ENCODE measurements at regions not wholly inside any gene's neighbourhood (a gene's known extent, or its start where the extent isn't known, plus 50 kb on each side); places are given as distances from the start of the nearest gene placed in this dataset.
"Not testable (repeated sequence)": the region's sequence is repeated elsewhere in the genome, so short reads cannot be mapped to it uniquely, and the experiment has no call there.

DNA sequence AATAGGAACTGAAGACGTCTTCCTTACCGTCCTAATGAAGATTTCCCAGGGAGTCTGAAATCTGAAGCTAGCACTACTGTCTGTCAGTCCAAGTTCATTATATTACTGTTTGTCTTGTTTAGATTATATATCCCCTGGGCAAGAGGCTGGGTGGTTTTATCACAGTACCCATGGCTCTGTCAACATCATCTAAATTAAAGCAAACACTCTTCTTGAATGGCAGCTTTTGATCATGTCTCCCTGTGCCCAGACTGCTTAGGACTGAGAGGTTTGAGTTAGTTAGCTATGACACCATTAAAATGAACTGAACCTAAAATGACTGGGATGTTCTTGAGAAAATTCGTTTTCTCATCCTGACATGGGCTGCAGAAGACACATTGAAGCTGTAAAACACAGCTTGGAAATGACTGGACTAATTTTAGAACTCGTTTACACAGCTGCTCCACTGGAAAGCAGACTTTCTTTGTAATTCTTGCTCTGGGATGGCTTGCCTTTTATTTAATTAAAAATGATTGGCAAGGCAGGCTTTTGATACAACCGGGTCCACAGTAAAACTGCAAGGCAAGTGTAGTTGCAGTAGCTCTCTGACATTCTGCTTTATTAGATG lies 243.5 kb downstream of the MFSD1 start:
- no peaks in the 10 kb centered on the region for H3K9me3 ChIP-seq (replicated peaks; ENCODE audit: insufficient read depth, low read length)
- TF ChIP-seq EZH2phosphoT487 (IDR thresholded peaks at IDR 0.05; ENCODE audit: low read length) (no peak), CTCF (IDR thresholded peaks at IDR 0.05; ENCODE audit: low read length) (no peak), EZH2 (optimal IDR thresholded peaks at IDR 0.05; ENCODE audit: low read depth, low read length) (no peak)
- H3F3A ChIP-seq (ENCODE audit: insufficient read depth, low read length): no peaks in the 10 kb centered on the region
- no peaks in the 10 kb centered on the region for H3K9me2 ChIP-seq (replicated peaks; ENCODE audit: insufficient read depth, low read length)
- H3K36me3 ChIP-seq (replicated peaks; ENCODE audit: insufficient read depth, low read length): no peaks in the 10 kb centered on the region
- H3K9ac ChIP-seq (ENCODE audit: low read length): no peak overlapping the region
- H3K4me1 ChIP-seq (ENCODE audit: low read length): no peaks in the 10 kb centered on the region
- no peak overlapping the region for H3K27ac ChIP-seq (ENCODE audit: low read length)
- no peak for DNase-seq
- H3K27me3 ChIP-seq (replicated peaks; ENCODE audit: insufficient read depth, low read length): no peaks in the 10 kb centered on the region
- H4K20me1 ChIP-seq (ENCODE audit: insufficient read depth, low read length): no peaks in the 10 kb centered on the region
- H3K4me3 ChIP-seq (ENCODE audit: low read length): no peak overlapping the region
- no peak overlapping the region for H2AFZ ChIP-seq (ENCODE audit: low read length)
- H3K4me2 ChIP-seq (ENCODE audit: low read depth, low read length): no peak overlapping the region
- no peaks in the 10 kb centered on the region for H3K79me2 ChIP-seq (ENCODE audit: low read length)

- Histone ChIP-seq H3K9me2 (replicated peaks; ENCODE audit: insufficient read depth, low read length) (no peaks in the 10 kb centered on the region), H3K4me2 (ENCODE audit: low read depth, low read length) (no peak overlapping the region), H3K27me3 (replicated peaks; ENCODE audit: insufficient read depth, low read length) (no peaks in the 10 kb centered on the region), H4K20me1 (ENCODE audit: insufficient read depth, low read length) (no peaks in the 10 kb centered on the region), H3K9me3 (replicated peaks; ENCODE audit: insufficient read depth, low read length) (no peaks in the 10 kb centered on the region), H3K79me2 (ENCODE audit: low read length) (no peaks in the 10 kb centered on the region), H3K4me1 (ENCODE audit: low read length) (no peaks in the 10 kb centered on the region), H3K9ac (ENCODE audit: low read length) (no peak overlapping the region), H3K4me3 (ENCODE audit: low read length) (no peak overlapping the region), H3K27ac (ENCODE audit: low read length) (no peak overlapping the region), H3F3A (ENCODE audit: insufficient read depth, low read length) (no peaks in the 10 kb centered on the region), H2AFZ (ENCODE audit: low read length) (no peak overlapping the region), H3K36me3 (replicated peaks; ENCODE audit: insufficient read depth, low read length) (no peaks in the 10 kb centered on the region)
- TF ChIP-seq EZH2phosphoT487 (IDR thresholded peaks at IDR 0.05; ENCODE audit: low read length): no peak
- TF ChIP-seq CTCF (IDR thresholded peaks at IDR 0.05; ENCODE audit: low read length): no peak
- TF ChIP-seq EZH2 (optimal IDR thresholded peaks at IDR 0.05; ENCODE audit: low read depth, low read length): no peak
- DNase-seq: no peak
Observed at GRCh38 chr3:159047361-159047760, 245.5 kb downstream of the MFSD1 start.

DNA sequence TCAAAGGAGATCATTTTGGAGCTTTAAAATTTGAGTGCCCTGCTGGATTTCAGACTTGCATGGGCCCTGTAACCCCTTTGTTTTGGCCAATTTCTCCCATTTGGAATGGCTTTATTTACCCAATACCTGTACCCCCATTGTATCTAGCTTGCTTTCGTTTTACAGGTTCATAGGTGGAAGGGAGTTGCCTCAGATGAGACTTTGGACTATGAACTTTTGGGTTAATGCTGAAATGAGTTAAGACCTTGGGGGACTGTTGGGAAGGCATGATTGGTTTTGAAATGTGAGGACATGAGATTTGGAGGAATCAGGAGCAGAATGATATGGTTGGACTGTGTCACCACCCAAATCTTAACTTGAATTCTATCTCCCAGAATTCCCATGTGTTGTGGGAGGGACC lies 250.6 kb downstream of the MFSD1 start:
- not testable (repeated sequence) for H3K27me3 ChIP-seq (replicated peaks; ENCODE audit: insufficient read depth, low read length); H3K36me3 ChIP-seq (replicated peaks; ENCODE audit: insufficient read depth, low read length); H3K4me2 ChIP-seq (ENCODE audit: low read depth, low read length); H3K79me2 ChIP-seq (ENCODE audit: low read length); H3K27ac ChIP-seq (ENCODE audit: low read length); H4K20me1 ChIP-seq (ENCODE audit: insufficient read depth, low read length); H3K9ac ChIP-seq (ENCODE audit: low read length); H3K4me3 ChIP-seq (ENCODE audit: low read length); H3K4me1 ChIP-seq (ENCODE audit: low read length); H2AFZ ChIP-seq (ENCODE audit: low read length); H3K9me2 ChIP-seq (replicated peaks; ENCODE audit: insufficient read depth, low read length); H3K9me3 ChIP-seq (replicated peaks; ENCODE audit: insufficient read depth, low read length); H3F3A ChIP-seq (ENCODE audit: insufficient read depth, low read length); DNase-seq

DNA sequence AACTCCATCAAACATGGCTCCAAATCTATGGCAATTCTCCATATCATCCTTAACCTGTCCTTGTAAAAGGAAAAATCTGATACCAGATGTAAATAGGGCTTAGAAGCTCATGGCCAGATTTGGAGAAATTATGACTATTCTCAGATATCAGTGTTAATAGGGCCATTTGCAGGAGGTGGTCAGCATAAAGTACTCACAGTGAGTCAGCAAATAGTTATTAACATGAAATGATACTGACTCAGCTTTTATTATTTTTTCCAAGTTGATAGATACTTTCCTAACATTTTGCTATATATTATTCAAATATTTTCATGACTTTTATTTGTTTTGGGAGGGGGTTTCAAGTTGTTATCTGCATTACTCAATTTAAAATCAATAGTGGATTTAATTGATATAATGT lies 255.8 kb downstream of the MFSD1 start:
- no peaks in the 10 kb centered on the region for H3K27me3 ChIP-seq (replicated peaks; ENCODE audit: insufficient read depth, low read length)
- H3K36me3 ChIP-seq (replicated peaks; ENCODE audit: insufficient read depth, low read length): no peaks in the 10 kb centered on the region
- no peak overlapping the region for H3K27ac ChIP-seq (ENCODE audit: low read length)
- no peaks in the 10 kb centered on the region for H3K79me2 ChIP-seq (ENCODE audit: low read length)
- no peak overlapping the region for H2AFZ ChIP-seq (ENCODE audit: low read length)
- no peak overlapping the region for H3K4me2 ChIP-seq (ENCODE audit: low read depth, low read length)
- H3K9me2 ChIP-seq (replicated peaks; ENCODE audit: insufficient read depth, low read length): no peaks in the 10 kb centered on the region
- TF ChIP-seq EZH2 (optimal IDR thresholded peaks at IDR 0.05; ENCODE audit: low read depth, low read length): no peak
- TF ChIP-seq EZH2phosphoT487 (IDR thresholded peaks at IDR 0.05; ENCODE audit: low read length): no peak
- TF ChIP-seq CTCF (IDR thresholded peaks at IDR 0.05; ENCODE audit: low read length): no peak
- no peak overlapping the region for H3K4me3 ChIP-seq (ENCODE audit: low read length)
- H3K4me1 ChIP-seq (ENCODE audit: low read length): no peaks in the 10 kb centered on the region
- no peak overlapping the region for H3K9ac ChIP-seq (ENCODE audit: low read length)
- no peak for DNase-seq
- no peaks in the 10 kb centered on the region for H4K20me1 ChIP-seq (ENCODE audit: insufficient read depth, low read length)
- no peaks in the 10 kb centered on the region for H3F3A ChIP-seq (ENCODE audit: insufficient read depth, low read length)
- no peaks in the 10 kb centered on the region for H3K9me3 ChIP-seq (replicated peaks; ENCODE audit: insufficient read depth, low read length)

All from MM.1S (cell line).